NCI-H510A treated with DMSO at 0.1 percent for 48 hours (cell line): ENCODE measurements at regions not wholly inside any gene's neighbourhood (a gene's known extent, or its start where the extent isn't known, plus 50 kb on each side); places are given as distances from the start of the nearest gene placed in this dataset.

Experiments
- DNase-seq: peaks from one replicate; lab custom pipeline; 2025; lab: John Stamatoyannopoulos, UW

DNA sequence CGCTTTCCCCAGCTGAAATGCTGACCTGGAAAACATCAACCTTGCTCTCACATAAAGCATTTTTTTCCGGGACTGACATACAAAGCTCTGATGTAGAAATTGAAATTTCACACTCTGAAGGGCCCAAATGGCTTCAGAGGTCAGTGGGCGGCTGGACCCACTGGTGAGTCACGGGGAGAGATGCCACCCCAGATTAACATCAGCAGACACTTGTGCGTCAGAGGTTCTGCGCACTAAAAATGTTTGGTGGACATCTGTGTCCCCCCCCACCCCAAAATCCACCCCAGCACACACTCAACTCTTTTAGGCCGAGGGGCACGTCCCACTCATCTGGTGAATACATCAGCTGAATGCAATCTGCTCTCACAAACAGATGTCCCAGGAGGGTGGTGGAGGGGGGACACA lies 208.9 kb downstream of the ASB1 start:
- no peak for DNase-seq

DNA sequence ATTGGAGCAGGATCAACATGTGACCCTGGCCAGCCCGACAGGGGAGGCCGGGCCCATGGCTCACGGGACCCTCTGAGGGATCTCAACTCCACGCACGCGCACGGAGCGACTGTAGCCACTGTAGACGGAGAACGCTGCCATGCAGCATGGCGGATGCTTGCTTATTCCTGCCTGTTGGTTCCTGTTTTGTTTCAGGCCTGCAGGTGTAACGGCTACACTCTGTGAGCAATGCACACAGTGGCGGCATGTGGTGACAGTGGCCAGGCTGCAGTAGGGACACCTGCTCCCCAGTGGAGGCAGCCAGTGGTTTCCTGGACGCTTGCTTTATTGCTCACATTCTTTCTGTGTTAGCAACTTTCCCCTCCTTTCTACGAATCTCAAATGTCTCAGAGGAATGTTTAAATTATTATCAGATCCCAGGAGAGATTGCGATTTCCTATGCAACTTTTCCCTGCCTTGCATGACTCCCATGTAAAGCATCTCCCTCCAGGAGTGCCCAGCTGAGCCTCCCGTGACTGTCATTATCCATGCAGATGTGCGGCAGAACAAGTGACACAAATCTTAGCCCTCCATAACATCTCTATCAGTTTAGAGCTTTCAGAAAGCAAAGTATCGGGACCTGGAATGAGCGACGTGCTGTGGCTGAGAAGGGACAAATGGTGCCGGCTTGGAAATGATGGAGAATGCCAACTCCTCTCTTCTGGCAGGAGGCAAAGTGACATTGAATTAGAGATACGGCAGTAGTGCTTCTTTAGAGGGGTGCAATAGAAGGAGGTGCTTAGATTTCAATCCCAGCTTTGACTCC lies 209.7 kb downstream of the ASB1 start:
- DNase-seq = no peak

DNA sequence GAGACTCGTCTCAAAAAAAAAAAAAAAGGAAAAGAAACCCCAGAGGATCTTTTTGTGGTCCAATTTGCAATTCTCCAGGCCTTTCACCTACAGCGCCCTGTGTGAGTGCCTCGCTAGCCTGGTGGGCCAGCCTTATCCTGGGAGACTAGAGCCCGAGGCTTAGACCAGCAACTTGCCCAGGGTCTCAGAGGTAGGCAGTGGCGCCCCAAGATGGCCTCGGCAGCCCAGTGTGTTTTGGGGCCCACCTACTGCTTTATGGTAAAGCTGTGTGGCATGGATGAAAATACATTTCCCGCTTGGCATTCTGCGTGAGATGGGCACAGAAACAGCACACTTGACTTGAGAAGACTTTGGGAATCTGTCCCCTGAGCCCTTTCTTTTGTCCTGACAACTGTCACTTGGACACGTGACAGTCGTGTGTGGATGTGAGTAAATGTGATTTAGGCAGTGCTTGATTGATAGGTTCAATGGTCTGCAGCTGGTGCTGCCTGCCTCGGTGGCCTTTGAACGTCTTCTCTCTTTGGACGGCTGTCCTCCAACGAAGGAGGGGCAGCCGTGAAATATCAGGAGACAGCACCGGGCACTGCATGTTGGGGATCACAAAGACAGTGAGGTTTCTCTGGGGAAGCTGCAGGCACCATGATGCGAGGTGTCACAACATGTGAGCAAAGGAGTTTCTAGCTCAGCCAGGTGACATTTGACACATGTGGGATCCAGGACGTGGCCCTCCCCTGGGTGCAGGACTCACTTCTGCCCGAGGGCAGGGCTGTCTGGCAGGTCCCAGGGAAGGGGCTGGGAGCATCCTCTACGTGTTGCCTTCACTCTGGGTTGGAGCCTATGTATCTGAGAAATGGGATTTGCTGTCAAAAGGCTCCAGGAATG lies 209.5 kb upstream of the TWIST2 start:
- no peak for DNase-seq

DNA sequence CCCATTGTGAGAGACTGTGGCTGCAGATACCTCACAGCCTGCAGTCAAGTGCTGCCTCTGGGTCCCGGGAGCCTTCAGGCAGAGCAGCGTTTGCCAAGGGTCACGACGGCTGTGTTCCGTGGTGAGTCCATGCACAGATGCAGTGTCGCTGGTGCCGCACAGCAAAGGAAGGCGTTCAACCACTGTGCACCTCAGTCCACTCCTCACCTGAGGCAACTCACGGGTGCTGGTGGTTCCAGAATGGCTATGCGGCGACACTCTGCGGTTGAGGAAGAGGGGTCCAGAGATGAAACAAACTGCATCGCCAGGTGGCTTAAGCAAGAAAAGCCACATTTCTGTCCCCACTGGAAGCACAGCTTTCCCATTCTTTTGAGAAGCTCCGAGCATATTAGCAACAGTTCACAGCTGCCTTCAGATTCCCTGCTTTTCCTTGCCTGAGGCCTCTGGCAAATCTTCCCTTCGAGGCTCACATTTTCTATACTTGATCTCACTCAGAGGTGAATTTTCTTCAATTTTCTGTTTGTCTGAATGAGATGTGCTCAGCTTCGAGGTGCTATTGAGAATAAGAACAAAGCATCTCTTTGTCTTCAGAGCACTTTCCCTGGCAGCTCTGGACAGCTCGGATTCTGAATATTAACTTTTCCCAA lies 208.8 kb upstream of the TWIST2 start:
- no peak for DNase-seq

DNA sequence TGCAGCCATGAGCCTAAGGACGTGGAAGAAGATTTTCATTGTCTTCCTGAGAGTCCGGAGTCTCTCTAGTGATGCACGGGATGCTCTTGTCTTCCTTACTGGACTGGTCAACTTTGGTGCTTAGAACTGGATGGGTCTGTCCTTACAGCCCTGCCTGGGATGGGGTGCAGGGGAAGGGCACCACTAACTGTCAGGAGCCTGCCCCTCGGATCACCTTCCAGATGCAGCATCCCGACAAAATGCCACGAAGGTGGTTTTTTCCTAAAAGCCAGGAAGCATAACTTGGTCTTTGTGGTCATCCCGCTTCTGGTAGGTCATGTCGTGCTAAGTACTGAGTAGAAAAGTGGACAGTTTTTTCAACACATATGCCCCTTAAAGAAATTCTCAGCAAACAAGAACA lies 207.4 kb upstream of the TWIST2 start:
- DNase-seq = no peak

DNA sequence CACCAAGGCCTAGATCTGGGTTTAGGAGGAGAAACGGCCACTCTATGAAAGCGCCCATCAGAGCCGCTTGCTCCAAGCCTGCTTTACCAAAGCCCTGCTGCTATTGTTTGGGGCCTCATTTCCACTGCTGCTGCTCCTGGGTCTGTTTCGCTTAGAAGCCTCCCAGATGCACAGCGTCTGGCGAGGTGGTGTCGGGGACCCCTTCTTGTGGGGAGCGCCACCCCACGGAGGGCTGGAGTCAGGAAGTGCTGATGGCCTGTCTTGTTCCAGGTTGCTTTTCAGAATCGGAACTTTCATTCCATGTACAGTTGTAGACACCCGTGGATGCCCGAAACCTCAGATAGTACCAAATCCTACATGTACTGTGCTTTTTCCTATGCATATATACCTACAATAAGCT lies 204.9 kb upstream of the TWIST2 start:
- no peak for DNase-seq

DNA sequence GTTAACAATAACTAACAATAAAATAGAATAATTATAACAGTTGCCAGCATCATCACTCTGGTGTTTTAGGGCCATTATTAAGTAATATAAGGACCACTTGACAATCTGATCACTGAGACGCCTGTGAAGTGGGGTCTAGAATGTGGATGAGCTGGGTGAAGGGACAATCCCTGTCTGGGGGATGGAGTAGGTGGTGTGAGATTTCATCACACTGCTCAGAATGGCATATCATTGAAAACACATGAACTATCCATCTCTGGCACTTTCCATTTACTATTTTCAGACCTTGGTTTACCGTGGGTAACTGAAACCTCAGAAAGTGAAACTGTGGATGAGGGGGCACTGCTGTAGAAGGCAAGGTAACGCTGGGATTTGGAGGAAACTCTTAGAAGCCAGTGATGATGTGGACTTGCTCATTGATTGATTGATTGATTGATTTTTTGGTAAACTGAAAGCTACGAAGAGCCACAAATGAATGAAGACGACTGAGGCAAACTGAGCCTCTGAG lies 204.4 kb upstream of the TWIST2 start:
- DNase-seq = no peak

DNA sequence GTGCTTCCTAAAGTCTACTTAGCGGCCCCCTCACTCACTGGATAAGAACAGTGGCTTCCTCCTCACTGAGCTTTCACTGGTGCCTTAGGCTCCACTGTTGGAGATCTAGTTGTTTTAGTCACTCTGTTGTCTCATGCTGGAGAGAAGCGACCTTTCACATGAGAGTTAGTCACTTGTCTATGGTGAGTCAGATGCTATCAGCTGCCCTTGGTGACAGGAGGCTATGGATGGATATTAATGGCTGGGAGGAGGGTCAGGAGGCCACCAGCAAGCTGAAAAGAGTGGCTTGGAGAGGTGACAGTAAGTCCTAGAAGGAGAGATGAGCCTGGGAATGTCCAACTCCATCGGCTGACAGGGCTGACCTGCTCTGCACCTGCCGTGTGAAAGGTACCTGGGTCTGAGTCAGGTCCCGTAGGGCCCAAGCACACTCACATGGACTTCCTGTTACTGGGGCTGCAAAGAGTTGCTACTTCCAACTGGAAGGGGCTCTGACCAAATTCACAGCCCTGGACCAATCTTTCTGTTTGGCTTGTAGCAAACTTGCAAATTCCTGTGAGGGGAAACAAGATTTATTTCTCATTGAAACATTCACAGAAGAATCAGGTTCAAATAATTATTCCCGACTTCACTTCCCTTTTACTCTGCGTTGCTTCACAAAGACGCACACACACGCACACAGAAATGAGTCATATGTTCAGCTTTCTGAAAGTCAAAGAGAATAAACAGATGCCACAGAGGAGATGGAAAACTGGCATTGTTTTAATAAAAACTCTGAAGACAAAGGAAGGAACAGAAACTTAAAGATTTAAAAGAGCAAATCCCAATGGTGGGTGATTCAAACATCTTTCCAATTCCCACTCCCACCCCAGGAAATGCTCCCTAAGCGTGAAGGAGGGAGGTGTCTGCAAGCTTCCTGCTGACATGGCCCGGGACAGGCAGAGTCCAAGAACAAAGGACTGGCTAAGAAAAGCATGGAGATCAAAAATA lies 203.5 kb upstream of the TWIST2 start:
- no peak for DNase-seq

DNA sequence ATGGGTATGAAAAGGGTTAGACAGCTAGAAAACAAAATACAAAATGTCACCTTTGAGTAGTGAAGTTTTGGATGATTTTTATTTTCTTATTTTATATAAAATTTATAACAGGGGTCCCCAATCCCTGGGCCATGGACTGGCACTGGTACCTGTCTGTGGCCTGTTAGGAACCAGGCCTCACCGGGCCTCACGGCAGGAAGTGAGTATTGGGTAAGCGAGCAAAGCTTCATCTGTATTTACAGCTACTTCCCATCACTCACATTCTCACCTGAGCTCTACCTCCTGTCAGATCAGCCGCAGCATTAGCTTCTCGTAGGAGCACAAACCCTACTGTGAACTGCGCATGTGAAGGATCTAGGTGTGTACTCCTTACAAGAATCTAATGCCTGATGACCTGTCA lies 202.8 kb upstream of the TWIST2 start:
- no peak for DNase-seq

DNA sequence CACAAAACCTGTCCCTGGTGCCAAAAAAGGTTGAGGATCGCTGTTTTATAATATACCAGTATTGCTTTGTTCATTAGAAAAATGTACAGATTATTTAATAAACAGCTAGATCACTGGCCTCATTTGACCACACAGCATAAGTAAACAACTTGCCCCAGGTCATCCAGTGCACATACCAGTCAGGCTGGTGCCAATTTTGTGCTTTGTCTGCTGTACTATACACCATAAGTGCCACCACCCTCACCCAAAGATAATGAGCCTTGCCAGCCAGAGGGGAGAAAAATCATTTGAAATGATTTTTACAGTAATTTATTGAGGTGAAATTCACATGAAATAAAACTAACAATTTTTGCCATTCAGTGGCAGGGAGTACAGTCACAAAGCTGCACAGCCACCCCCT lies 202.2 kb upstream of the TWIST2 start:
- DNase-seq = no peak

DNA sequence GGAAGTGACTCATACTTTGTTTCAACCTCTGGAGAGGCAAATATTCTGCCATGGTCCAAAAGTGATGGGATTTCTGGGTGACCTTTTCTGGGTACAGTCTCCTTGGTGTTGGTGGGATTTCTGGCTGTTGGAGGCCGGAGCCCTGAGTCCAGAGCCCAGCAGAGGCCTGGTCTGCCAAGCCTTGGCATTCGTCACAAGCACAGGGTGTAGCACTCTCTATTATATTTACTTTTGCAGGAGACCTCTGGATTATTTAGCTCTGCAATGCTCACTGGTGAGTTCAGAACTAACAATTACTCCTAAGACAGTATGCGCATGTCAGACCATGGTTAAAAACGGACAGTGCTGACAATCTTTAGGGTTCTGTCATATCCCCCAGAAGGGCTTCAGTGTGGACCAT lies 201.6 kb upstream of the TWIST2 start:
- DNase-seq = no peak

DNA sequence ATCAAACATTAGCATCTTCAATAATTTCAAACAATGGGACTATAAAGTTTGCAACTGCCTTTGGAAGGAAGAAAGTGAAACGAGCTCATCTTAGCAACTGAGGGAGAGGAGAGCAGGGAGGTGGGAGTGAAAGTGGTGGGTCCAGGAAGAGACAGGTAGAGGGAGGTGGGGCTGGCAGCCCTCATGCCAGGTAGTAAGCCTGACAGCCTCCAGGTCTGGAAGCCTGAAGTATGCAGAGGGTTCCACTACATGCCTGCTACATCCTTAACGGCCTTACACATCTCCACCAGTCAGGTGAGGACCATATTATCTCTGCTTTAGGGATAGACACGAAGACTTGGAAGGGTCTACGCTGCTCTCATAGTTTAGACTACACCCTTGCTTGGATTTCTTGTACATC lies 201.1 kb upstream of the TWIST2 start:
- DNase-seq = no peak

DNA sequence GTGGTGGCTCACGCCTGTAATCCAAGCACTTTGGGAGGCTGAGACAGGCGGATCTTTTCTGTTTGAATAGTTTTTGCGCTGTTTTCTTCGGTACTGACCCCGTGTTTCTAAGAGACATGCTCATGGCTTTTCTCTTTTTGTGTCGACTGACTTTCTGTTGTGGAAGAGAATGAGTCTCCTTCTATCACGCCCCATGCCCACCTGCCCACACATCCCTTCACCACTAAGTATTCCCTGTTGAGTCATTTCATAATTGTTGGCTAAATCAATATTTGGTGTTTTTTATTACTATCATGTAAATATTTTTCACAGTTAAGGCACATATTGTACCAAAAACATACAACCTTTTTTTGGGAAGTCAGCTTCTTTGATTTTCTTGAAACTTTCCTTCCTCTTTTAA lies 198.8 kb upstream of the TWIST2 start:
- DNase-seq = no peak

DNA sequence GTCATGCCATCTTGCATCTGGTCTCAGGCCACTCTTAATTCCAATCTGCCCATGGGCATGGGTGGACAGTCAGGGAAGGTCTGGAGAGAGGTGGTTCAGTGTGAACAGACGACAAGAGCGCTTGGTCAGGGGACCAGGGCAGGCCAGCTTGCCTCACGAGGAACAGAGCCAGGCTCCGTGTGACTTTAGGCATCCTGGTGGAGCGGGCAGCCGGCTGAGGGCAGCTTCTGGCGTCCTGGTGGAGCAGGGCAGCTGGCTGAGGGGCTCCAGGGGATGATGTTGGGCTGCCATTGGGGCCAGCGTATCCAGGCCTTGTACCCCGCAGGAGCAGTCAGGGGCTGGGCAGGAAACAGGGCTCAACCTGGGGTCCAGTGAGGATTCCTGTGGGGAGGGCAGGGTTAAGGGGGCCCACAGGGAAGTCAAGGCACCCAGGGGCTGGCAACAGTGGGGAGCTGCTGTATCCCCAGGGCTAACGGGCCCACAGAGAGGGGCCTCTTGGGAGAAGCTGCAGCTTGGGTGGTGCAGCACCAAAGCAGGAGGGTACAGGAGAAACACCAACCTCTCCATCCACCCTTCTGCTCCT lies 197.9 kb upstream of the TWIST2 start:
- DNase-seq = no peak

DNA sequence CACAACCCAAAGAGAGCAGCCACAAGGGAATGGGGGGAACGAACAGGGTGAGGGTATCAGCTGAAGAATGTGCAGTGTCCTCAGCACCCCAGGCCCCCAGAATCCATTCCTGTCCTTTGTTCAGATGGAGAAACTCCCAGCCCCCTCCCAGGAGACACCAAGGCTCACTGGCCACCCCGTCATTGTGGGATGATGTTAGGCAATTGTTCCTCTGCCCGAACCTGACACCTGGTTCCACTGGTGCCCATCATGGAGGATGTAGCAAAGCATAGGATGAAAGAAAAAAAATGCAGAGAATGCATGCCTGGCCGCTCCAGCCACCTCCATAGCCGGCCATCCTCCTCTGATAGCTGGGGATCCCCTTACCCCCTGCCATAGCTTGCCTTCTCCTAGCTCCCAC lies 197.3 kb upstream of the TWIST2 start:
- DNase-seq = no peak

DNA sequence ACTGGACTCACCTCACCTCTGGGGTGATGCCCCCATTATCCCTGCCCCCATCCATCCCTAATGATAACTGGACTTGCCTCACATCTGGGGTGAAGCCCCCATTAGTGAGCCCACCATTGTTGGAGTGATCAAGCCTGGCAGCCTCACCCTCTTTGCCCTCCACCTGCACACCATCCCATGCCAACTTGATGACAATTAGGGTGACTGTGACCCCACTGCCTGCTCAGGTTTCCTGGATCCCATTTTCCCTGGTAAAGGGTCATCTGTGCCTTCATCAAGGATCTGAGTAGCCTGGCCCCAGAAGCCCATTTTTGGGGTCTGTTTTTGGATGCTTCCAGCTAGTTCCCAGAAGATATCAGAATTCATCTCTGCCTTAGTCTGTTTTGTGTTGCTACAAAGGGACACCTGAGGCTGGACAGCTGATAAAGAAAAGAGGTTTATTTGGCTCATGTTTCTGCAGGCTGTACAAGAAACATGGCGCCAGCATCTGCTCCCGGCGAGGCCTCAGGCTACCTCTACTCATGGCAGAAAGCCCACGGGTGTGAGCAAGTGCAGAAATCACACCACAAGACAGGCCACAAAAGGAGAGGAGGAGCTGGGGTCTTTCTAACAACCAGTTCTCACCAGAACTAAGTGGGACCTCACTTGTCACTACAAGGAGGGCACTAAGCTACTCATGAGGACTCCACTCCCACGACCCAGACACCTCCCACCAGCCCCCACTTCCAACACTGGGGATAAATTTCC lies 196.4 kb upstream of the TWIST2 start:
- no peak for DNase-seq

DNA sequence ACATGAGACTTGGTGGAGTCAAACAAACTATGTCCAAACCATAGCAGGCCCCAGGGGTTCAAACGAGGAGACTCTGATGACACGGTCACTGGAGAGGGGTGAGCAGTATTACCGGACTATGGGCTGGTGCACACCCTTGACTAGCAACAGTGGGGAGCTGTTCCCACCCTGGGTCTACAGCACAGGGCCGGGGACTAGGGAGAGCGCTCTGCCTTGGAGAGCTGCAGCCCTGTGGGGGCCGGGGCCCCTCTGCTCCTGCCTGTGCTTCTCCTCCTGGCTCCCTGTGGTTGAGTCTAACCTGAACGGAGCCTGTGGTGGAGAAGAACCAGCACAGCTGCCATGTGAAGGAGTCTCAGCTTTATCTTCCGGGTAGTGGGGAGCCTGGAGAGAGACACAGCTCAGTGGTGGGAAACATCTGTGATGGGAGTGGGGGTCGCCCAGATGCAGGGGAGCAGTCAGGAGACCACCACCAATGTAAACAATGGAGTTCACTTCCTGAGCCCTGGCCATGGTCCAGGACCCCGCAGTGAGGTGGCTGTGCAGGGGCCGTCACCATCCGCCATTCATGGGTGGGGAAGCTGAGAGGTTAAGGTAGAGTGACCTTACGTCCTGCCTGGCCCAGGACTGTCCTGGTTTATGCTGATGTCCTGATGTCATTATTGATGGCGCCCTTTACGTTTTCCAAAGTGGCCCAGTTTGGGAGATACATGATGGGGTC lies 195.7 kb upstream of the TWIST2 start:
- DNase-seq = no peak

DNA sequence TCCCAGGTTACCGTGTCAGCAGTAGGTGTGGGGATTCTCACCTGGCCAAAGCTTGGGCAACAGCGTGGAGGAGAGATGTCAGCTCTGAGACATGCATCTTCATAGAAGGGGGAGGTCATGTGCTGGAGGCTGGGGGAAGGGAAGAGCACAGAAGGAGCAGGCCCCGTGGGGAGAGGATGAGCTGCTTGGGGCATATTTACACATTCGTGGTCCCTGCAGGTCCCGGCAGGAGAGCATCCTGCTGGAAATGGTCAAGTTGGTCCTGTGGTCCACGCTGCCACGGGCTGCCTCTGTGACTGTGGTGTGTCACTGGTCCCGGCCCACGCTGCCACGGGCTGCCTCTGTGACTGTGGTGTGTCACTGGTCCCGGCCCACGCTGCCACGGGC lies 195.1 kb upstream of the TWIST2 start:
- DNase-seq = no peak

DNA sequence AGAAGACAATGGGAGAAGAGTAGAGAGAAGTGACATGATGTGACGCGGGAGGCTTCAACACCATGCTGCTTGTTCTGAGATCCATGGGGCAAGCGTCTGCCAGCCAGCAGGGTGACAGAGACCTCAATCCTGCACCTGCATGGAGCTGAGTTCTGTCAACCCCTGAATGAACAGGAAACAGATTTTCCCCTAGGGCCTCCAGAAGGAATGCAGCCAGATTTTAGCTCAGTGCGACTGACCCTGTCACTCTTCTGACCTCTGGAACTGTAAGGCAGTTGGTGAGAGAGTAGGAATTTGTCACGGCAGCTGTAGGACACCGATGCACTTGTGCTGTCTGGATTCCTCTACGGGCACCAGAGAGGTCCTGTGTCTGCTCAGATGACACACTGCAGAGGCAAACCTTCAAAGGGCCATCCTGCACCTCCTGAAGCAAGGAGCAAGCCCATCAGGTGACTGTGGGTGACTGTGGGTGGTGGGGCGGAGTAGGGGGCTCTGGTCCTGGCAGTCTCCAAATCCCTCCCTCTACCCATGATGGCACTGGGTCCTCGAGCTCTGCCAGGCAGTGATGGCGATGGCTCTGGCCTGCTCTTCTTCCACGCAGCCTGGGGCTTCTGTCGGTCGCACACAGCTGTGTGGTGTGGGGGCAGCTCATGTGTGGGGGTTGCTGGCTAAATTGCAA lies 194.3 kb upstream of the TWIST2 start:
- DNase-seq = no peak
